Adrenal gland (tissue), 5 donors: ENCODE measurements at regions not wholly inside any gene's neighbourhood (a gene's known extent, or its start where the extent isn't known, plus 50 kb on each side); places are given as distances from the start of the nearest gene placed in this dataset.

Experiments used
- CTCF ChIP-seq, 6 experiments: fragments of 450-650 bp in 4 of 6; fragments of 200-600 bp in 2 of 6; sonication (generic) in 1 of 6; IDR thresholded peaks; 1 replicate in 5 of 6; 2 replicates in 1 of 6; pipeline versions ENCODE4 v1.5.1 to v1.8.0; 2016 to 2021; ENCODE audit warnings: antibody characterized with exemption in 6 of 6, mild to moderate bottlenecking in 2 of 6, moderate library complexity in 1 of 6
- POLR2A ChIP-seq, 2 donors: fragments of 450-650 bp; IDR thresholded peaks; one replicate each; pipeline ENCODE4 v1.6.1; 2017; ENCODE audit warnings: antibody characterized with exemption in 2 of 2, mild to moderate bottlenecking in 2 of 2, moderate library complexity in 1 of 2
- donor health status: DM: no; HTN: no; CAD: no.

GRCh38 chr2:121947674-121948073, 192.2 kb downstream of the TSN start:
- TF ChIP-seq CTCF (IDR thresholded peaks at IDR 0.05) (no peak), POLR2A (IDR thresholded peaks at IDR 0.05) (no peak)
